Stimulated activated naive CD8-positive, alpha-beta T cell treated with anti-CD3 and anti-CD28 coated beads, Interleukin-15, amount 100 ng/mL, for 72 hours (primary cell): ENCODE measurements at regions not wholly inside any gene's neighbourhood (a gene's known extent, or its start where the extent isn't known, plus 50 kb on each side); places are given as distances from the start of the nearest gene placed in this dataset.
"Not testable (repeated sequence)": the region's sequence is repeated elsewhere in the genome, so short reads cannot be mapped to it uniquely, and the experiment has no call there.

Source experiments
- ATAC-seq: fragments of 150-1000 bp; cut with Tn5 transposase; 2 replicates; pipeline ENCODE4 v1.10.0; 2021; ENCODE audit warnings: mild to moderate bottlenecking, moderate library complexity
- DNase-seq, 2 donors: peaks; one replicate each; pipeline ENCODE4 v3.0.0; 2021 to 2022
- H3K27ac Mint-ChIP-seq, 2 donors: one replicate each; pipeline ENCODE4 v1.8.0; 2022; ENCODE audit warnings: mild to moderate bottlenecking in 2 of 2, mixed read lengths in 2 of 2, moderate library complexity in 2 of 2
- H3K27me3 Mint-ChIP-seq: one replicate; pipeline ENCODE4 v1.8.0; 2022; ENCODE audit warnings: mixed read lengths
- H3K4me1 Mint-ChIP-seq: one replicate; pipeline ENCODE4 v1.8.0; 2022; ENCODE audit warnings: mild to moderate bottlenecking, mixed read lengths
- H3K4me3 Mint-ChIP-seq, 2 donors: one replicate each; pipeline ENCODE4 v1.8.0; 2022; ENCODE audit warnings: mild to moderate bottlenecking in 2 of 2, mixed read lengths in 2 of 2, moderate library complexity in 1 of 2
- H3K9me3 Mint-ChIP-seq, 2 donors: one replicate each; pipeline ENCODE4 v1.8.0; 2022; ENCODE audit warnings: mixed read lengths in 2 of 2

- Mint-ChIP-seq H3K27ac (no peak overlapping the region), H3K4me3 (no peak overlapping the region), H3K9me3 (peaks cover 9 to 20% of the 10 kb centered on the region in 2 donors), H3K4me1 (no peaks in the 10 kb centered on the region), H3K27me3 (no peaks in the 10 kb centered on the region)
- ATAC-seq (no peak), DNase-seq (no peak)
Measured at GRCh38 chr21:19501115-19501514, 1097.5 kb upstream of the TMPRSS15 start.

DNA sequence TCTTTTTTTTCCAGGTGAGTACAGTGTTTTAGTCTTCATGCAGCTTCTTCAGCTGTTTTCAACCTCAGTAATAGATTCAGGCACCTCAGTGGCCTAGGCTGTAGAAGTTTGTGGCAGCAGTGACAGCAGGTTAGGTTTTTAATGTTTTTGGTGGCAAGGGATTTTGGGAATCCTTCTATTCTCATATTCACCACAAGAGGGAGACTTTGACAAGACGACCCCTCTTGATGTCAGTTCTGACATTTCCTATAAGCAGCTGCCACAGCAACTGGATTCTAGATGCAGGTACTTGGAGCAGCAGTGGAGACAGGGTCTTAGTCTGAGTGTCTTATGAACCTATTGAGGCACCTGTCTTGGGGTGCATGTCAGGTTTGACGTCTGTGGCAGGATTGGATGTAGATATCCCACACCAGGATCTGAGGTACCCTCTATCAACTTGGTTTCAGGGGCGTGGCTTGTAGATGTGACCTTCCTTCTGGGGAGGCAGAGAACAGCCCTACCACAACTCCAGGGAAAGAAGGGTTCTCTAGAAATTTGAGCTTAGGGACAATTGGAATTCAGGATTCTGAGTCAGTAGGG, 1104.2 kb upstream of the TMPRSS15 start:
- DNase-seq (no peak), ATAC-seq (no peak)
- no peak overlapping the region for H3K4me3 Mint-ChIP-seq
- no peak overlapping the region for H3K27ac Mint-ChIP-seq
- no peaks in the 10 kb centered on the region for H3K27me3 Mint-ChIP-seq
- no peaks in the 10 kb centered on the region for H3K4me1 Mint-ChIP-seq
- peaks cover 16 to 22% of the 10 kb centered on the region in 2 donors for H3K9me3 Mint-ChIP-seq

DNA sequence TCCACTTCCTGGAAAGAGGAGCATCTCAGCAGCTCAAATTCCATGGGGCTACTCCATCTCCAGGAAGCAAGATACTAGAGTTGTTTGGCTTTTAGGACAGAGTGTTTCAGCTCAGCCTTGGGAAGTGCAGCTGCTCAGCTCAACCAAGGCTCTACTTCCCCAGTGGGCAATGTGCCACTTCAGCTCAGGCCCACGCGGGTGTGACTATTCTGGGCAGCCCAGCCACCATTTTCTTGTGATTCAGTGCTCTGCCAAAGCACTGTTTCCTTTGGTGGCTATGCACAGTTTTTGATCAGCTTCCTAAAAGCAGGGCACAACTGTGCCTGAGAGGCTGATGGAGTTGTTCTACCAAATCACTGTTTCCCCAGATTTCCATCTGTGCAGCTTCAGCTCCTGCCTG, 1104.9 kb upstream of the TMPRSS15 start:
- Mint-ChIP-seq H3K27ac (no peak overlapping the region), H3K9me3 (peaks cover 16 to 21% of the 10 kb centered on the region in 2 donors), H3K4me1 (no peaks in the 10 kb centered on the region), H3K27me3 (no peaks in the 10 kb centered on the region), H3K4me3 (no peak overlapping the region)
- DNase-seq (no peak), ATAC-seq (no peak)

- DNase-seq (no peak), ATAC-seq (no peak)
- H3K27me3 Mint-ChIP-seq, result no peaks in the 10 kb centered on the region
- no peak overlapping the region for H3K27ac Mint-ChIP-seq
- no peak overlapping the region for H3K4me3 Mint-ChIP-seq
- no peaks in the 10 kb centered on the region for H3K4me1 Mint-ChIP-seq
- peaks cover 18 to 21% of the 10 kb centered on the region in 2 donors for H3K9me3 Mint-ChIP-seq
Measured at GRCh38 chr21:19508844-19509243, 1105.3 kb upstream of the TMPRSS15 start.

DNA sequence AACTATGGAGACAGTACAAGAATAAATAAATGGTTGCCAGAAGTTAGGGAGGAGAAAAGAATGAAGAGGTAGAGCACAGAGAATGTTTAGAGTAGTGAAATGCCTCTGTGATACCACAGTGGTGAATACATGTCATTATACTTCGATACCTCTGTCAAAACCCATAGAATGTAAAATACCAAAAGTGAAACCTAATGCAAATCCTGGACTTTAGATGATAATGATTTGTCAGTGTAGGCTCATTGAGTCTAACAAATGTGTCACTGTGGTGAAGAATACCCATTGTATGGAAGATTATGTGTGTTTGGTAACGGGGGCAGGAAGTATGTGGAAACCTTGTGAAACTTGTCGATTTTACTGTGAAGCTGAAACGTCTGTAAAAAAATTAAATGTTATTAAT, 1106.5 kb upstream of the TMPRSS15 start:
- no peak overlapping the region for H3K27ac Mint-ChIP-seq
- DNase-seq, result no peak
- H3K4me3 Mint-ChIP-seq, result no peak overlapping the region
- H3K4me1 Mint-ChIP-seq, result no peaks in the 10 kb centered on the region
- no peaks in the 10 kb centered on the region for H3K27me3 Mint-ChIP-seq
- no peak for ATAC-seq
- peaks cover 13 to 24% of the 10 kb centered on the region in 2 donors for H3K9me3 Mint-ChIP-seq

DNA sequence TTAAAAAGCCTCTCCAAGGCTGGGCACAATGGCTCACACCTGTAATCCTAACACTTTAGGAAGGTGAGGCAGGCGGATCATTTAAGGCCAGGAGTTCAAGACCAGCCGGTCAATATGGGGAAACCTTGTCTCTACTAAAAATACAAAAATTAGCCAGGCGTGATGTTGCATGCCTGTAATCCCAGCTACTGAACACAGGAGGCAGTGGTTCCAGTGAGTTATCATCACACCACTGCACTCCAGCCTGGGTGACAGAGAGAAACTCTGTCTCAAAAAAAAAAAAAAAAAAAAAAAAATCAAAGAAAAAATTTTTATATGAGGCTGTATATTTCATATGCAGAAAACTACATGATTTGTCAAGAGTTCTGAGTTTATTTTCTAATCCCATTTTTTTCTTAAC, 1107.1 kb upstream of the TMPRSS15 start:
- Mint-ChIP-seq H3K4me1 (no peaks in the 10 kb centered on the region), H3K9me3 (peaks cover 13 to 24% of the 10 kb centered on the region in 2 donors), H3K27ac (no peak overlapping the region), H3K27me3 (no peaks in the 10 kb centered on the region), H3K4me3 (no peak overlapping the region)
- DNase-seq, result no peak
- no peak for ATAC-seq

GRCh38 chr21:19522381-19522780, 1118.8 kb upstream of the TMPRSS15 start:
- H3K4me1 Mint-ChIP-seq, result no peaks in the 10 kb centered on the region
- no peaks in the 10 kb centered on the region for H3K27me3 Mint-ChIP-seq
- H3K9me3 Mint-ChIP-seq, result peaks cover 5 to 14% of the 10 kb centered on the region in 2 donors
- DNase-seq (no peak), ATAC-seq (no peak)
- no peak overlapping the region for H3K27ac Mint-ChIP-seq
- H3K4me3 Mint-ChIP-seq, result no peak overlapping the region

DNA sequence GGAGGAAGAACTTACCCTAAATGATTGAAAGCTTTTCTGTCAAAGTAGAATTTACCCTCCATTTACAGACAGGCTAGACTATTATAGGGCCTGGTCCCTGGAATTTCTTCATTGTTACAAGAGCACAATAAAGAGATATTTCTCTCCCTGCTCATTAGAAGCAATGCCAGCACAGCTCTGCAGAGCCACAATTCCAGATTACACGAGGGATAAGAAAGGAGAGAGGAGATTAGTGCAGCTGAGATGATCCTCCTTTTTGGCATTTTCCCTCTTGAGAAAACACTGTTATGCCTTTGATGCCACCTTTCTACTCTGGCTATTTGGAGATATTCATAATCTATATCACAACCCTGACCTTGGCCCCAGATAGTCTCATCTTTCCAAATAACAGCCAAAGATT, 1119.5 kb upstream of the TMPRSS15 start:
- Mint-ChIP-seq H3K4me1 (no peaks in the 10 kb centered on the region), H3K9me3 (peaks cover 5 to 14% of the 10 kb centered on the region in 2 donors), H3K27me3 (no peaks in the 10 kb centered on the region), H3K27ac (no peak overlapping the region), H3K4me3 (no peak overlapping the region)
- no peak for DNase-seq
- no peak for ATAC-seq

GRCh38 chr21:19523746-19524145, 1120.2 kb upstream of the TMPRSS15 start:
- Mint-ChIP-seq H3K9me3 (peaks cover 5 to 14% of the 10 kb centered on the region in 2 donors), H3K27me3 (no peaks in the 10 kb centered on the region), H3K4me1 (no peaks in the 10 kb centered on the region), H3K4me3 (no peak overlapping the region), H3K27ac (no peak overlapping the region)
- DNase-seq (no peak), ATAC-seq (no peak)

DNA sequence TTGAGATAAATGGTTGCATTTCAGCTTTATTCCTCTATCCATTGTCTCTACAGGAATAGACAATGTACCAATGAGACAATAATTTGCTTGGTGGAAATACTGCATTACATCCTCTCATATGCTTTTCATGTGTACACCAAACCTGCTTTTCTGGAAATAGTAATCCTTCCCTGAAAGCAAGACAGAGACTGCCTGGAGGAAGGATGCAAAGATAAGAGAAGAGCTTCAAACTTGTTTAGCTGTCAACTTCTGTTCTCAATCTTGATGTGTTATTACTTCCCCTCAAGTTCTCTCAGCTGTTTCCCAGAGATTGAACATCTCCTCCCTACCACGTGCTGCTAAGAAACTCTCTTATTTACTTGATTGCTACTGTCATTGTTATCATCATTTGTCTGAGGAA, 1125.4 kb upstream of the TMPRSS15 start:
- DNase-seq, result no peak
- no peaks in the 10 kb centered on the region for H3K4me1 Mint-ChIP-seq
- H3K4me3 Mint-ChIP-seq, result no peak overlapping the region
- no peak for ATAC-seq
- peaks cover 5 to 6% of the 10 kb centered on the region in 2 donors for H3K9me3 Mint-ChIP-seq
- H3K27ac Mint-ChIP-seq, result no peak overlapping the region
- no peaks in the 10 kb centered on the region for H3K27me3 Mint-ChIP-seq

DNA sequence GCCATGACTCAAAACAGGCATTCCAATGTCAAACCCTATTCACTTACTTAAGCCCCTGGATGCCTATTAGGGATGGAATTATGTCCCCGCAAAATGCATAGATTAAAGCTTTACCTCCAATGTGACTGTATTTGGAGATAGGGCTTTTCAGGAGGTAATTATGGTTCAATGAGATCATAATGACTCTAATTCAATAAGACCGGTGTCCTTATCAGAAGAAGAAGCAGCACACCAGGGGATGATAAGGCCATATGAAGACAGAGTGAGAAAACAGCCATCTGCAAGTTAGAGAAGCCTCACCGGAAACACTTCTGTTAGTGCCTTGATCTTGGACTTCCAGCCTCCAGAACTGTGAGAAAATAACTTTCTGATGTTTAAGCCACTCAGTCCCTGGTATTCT, 1131.8 kb upstream of the TMPRSS15 start:
- Mint-ChIP-seq H3K4me3 (no peak overlapping the region), H3K4me1 (no peaks in the 10 kb centered on the region), H3K9me3 (no peaks in the 10 kb centered on the region), H3K27me3 (no peaks in the 10 kb centered on the region), H3K27ac (no peak overlapping the region)
- DNase-seq, result no peak
- no peak for ATAC-seq

GRCh38 chr21:19537116-19537515, 1133.5 kb upstream of the TMPRSS15 start:
- Mint-ChIP-seq H3K4me3 (no peak overlapping the region), H3K9me3 (no peaks in the 10 kb centered on the region), H3K4me1 (no peaks in the 10 kb centered on the region), H3K27ac (no peak overlapping the region), H3K27me3 (no peaks in the 10 kb centered on the region)
- DNase-seq, result no peak
- no peak for ATAC-seq

GRCh38 chr21:19540287-19540686, 1136.7 kb upstream of the TMPRSS15 start:
- ATAC-seq, result no peak
- Mint-ChIP-seq H3K4me3 (no peak overlapping the region), H3K4me1 (no peaks in the 10 kb centered on the region), H3K9me3 (peaks cover 18 to 19% of the 10 kb centered on the region in 2 donors), H3K27me3 (no peaks in the 10 kb centered on the region), H3K27ac (no peak overlapping the region)
- no peak for DNase-seq

DNA sequence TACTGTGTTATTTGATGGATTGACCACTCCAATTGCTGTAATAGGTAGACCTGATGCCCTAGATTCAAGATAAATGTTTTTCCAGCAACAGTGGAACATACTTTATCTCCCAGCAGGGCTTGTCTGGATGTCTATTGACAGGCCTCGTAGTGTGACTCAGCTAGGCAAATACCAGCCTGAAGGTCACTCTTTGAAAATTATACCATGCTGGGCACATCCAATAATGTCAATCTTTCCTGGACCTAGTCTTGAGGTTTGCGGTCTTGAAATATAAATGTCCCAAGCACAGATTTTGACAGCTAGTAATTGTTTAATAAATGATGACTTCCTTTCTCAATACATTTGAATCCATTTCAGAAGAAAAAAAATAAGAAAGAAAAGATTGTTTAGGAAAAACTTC, 1138.0 kb upstream of the TMPRSS15 start:
- no peaks in the 10 kb centered on the region for H3K27me3 Mint-ChIP-seq
- ATAC-seq, result no peak
- DNase-seq, result no peak
- H3K9me3 Mint-ChIP-seq, result peaks cover 22 to 26% of the 10 kb centered on the region in 2 donors
- no peak overlapping the region for H3K27ac Mint-ChIP-seq
- H3K4me3 Mint-ChIP-seq, result no peak overlapping the region
- H3K4me1 Mint-ChIP-seq, result no peaks in the 10 kb centered on the region

- not testable (repeated sequence) for H3K27ac Mint-ChIP-seq, H3K27me3 Mint-ChIP-seq, DNase-seq, H3K4me3 Mint-ChIP-seq, ATAC-seq, H3K4me1 Mint-ChIP-seq
- peaks cover 33 to 40% of the 10 kb centered on the region in 2 donors for H3K9me3 Mint-ChIP-seq
Measured at GRCh38 chr21:19544493-19544892, 1140.9 kb upstream of the TMPRSS15 start.

GRCh38 chr21:19547951-19548840, 1144.6 kb upstream of the TMPRSS15 start:
- no peaks in the 10 kb centered on the region for H3K27me3 Mint-ChIP-seq
- H3K4me1 Mint-ChIP-seq, result no peaks in the 10 kb centered on the region
- no peak overlapping the region for H3K27ac Mint-ChIP-seq
- DNase-seq (no peak), ATAC-seq (no peak)
- peaks cover 25 to 38% of the 10 kb centered on the region in 2 donors for H3K9me3 Mint-ChIP-seq
- H3K4me3 Mint-ChIP-seq, result no peak overlapping the region
